ENCODE measurements at regions not wholly inside any gene's neighbourhood (a gene's known extent, or its start where the extent isn't known, plus 50 kb on each side); places are given as distances from the start of the nearest gene placed in this dataset.
"Not testable (repeated sequence)": the region's sequence is repeated elsewhere in the genome, so short reads cannot be mapped to it uniquely, and the experiment has no call there.

GRCh38 chr11:135015966-135016365 lies 603.9 kb upstream of the B3GAT1 start:
- DNase-seq (ENCODE audit: low read depth, low spot score) = no peak

DNA sequence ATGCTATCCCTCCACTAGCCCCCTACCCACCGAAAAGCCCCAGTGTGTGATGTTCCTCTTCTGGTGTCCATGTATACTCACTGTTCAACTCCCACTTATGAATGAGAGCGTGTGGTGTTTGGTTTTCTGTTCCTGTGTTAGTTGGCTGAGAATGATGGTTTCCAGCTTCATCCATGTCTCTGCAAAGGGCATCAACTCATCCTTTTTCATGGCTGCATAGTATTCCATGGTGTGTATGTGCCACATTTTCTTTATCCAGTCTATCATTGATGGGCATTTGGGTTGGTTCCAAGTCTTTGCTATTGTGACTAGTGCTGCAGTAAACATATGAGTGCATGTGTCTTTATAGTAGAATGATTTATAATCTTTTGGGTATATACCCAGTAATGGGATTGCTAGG lies 599.3 kb upstream of the B3GAT1 start:
- DNase-seq (ENCODE audit: low read depth, low spot score) = not testable (repeated sequence)

DNA sequence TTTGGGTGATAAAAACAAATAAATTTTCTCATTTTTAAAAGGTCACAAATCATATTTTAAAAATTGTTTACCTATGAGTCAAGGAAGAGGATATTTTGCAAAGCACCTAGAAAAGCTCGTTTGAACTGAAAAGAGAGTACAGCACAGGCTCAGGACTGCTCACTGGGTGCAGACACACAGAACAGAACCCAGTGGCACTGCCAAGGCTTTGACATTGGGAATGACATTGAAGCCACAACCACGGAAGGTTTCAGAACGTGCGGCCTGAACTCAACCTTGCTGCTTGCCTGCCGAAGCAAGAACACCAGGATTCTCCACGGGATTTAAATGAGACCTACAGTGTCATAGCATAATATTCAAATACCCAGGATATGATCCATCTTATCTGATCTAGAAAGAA lies 597.1 kb upstream of the B3GAT1 start:
- no peak for DNase-seq (ENCODE audit: low read depth, low spot score)

GRCh38 chr11:135008412-135008811 lies 596.4 kb upstream of the B3GAT1 start:
- DNase-seq (ENCODE audit: low read depth, low spot score) = no peak

DNA sequence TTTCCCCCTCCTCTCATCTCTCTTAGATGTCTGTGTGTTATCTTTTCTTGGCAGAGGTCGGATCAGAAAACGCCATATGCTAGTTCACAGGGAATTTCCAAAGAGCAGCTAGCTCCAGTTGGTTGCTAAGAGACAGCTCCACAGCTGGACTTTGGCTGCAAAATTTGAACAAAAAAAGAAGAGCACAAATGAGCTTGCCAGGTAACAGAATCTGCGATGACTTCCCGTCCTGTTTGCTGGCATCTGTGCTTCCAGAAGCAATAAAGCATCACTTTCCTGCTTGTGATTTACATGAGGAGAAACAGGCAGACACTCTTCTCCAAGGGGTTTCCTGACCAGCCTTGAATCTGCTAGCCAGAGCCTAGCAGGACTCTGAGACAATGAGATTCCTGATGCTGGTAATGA lies 596.0 kb upstream of the B3GAT1 start:
- DNase-seq (ENCODE audit: low read depth, low spot score) = no peak

DNA sequence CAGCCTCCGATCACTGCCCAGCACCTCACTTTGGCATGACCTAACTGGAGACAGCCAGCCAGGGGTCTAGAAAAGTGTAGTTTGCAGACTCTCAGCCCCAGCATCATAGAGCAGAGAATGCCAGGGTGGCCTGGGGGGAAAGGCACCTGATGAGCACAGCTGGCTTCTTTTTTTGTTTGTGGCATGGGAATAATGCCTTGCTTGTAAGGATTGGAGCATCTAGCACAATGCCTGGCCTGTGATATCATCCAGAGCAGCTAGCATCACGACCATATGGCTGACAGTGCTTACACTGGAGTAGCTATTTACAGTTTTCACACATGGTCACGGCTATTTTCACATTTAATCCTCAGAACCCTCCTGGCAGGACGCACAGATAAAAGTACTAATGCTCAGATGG lies 594.8 kb upstream of the B3GAT1 start:
- DNase-seq (ENCODE audit: low read depth, low spot score) = no peak

DNA sequence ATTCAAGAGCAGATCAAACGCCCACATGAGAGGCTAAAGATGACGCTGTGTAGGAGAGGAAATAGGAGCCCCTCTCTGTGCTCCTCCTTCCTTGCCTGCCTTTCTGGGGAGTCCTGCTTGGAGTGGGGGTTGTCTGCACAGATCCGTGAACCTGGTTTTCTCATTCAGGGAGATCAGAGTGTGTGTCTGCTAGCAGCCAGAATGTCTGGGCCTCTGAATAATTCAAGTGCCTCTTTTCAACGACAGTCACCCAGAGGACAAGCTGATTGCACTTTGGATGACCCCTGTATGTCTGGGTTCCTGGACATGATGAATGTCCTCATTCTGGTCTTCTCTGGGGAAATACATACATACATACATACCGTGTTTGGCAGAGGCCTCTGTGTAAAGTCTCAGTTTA lies 592.5 kb upstream of the B3GAT1 start:
- DNase-seq (ENCODE audit: low read depth, low spot score) = no peak

DNA sequence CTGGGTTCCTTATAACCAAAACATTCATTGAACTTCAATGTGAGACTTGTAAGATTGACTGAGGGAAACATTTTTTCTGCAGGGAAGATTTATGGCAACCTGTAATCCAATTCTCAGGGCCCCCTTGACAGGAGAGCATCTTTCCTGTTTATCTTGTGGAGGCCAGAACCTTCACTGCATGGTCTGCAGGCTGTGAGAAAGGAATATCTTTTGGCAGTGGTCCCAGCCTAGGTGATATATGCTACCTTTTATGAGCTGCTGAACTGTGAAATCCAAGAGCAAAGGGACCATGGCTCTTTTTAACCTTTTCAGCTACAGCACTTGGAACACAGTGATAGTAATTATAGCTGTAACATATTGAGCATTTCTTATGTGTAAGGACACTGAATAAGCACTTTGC lies 590.2 kb upstream of the B3GAT1 start:
- no peak for DNase-seq (ENCODE audit: low read depth, low spot score)

DNA sequence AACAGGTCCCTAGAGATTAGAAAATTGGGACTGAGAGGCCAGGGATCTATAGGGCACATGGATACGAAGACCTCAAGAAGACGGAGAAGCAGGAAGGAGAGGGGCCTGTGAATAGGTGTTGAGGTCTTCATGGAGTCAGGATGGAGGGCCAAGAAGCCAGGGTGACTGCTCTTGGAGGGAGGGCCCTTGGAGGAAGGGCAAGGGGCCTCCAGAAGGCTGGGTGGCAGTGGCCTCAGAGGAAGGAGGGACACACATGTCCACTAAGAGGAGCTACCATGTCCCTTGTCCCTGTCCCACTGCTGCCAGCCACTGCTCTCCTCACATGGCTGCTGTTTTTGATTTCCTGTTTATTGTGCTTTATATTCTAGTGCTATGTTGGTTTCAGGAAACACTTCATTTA lies 589.5 kb upstream of the B3GAT1 start:
- no peak for DNase-seq (ENCODE audit: low read depth, low spot score)

- DNase-seq (ENCODE audit: low read depth, low spot score) = not testable (repeated sequence)
Observed at GRCh38 chr11:135001065-135001464, 589.0 kb upstream of the B3GAT1 start.

- DNase-seq (ENCODE audit: low read depth, low spot score) = no peak
Observed at GRCh38 chr11:134999590-134999989, 587.5 kb upstream of the B3GAT1 start.

DNA sequence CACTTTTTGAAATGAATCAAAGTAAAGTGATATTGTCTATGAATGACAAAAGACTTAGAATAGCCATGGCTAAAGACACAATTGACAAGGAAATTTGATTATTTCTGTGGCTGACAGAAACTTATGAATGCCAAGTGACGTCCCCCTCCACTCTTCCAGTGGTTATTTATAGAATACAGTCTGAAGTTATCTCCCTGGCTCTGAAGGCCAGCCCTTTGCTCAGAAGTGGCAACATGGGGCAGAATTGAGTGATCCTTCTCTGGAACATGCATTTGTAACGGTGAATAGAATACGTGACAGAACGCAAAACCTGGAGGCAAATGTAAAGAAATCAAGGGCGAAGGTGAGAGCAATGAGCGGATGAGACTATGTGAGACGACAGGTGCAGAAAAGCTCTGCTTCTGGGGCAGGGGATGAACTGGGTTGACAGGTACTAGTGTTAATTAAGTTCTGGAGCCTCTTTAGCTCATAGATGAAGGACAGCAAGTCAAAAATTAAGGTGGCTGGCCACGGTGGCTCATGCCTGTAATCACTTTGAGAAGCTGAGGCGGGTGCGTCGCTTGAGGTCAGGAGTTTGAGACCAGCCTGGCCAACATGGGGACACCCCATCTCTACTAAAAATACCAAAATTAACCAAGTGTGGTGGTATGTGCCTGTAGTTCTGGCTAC lies 585.7 kb upstream of the B3GAT1 start:
- no peak for DNase-seq (ENCODE audit: low read depth, low spot score)

DNA sequence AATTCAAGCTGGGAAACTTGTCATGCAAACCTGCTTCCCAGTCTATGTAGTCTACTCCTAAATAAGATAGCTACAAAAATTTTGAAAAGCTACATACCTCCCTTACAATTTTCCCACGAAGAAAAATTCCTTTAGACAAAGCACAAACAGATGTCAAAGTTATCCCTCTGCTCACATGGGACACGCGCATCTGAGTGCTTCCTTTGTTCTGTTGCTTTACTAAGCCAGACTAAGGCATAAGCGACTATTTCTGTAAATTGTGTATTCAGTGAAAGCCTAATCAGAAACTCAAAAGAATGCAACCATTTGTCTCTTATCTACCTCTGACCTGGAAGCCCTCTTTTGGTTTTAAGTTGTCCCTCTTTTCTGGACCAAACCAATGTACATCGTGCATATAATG lies 583.7 kb upstream of the B3GAT1 start:
- DNase-seq (ENCODE audit: low read depth, low spot score) = no peak

DNA sequence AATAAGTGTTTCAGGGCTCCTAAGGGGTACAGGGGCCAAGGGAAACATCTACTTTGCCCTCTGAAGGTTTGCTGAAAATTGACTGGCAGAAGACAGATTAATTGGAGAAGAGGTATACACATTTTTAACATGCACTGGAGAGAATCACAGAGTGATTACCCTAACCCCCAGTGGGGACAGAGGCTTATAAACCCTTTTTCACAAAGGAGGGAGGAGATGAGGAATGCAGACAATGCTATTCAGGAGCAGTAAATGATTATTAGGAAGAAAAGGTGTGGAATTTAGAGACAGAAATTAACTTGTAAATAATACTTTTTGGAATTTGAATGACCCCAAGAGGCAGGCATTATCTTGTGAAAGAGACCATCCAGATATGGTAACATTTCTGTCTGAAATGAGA lies 582.4 kb upstream of the B3GAT1 start:
- no peak for DNase-seq (ENCODE audit: low read depth, low spot score)

DNA sequence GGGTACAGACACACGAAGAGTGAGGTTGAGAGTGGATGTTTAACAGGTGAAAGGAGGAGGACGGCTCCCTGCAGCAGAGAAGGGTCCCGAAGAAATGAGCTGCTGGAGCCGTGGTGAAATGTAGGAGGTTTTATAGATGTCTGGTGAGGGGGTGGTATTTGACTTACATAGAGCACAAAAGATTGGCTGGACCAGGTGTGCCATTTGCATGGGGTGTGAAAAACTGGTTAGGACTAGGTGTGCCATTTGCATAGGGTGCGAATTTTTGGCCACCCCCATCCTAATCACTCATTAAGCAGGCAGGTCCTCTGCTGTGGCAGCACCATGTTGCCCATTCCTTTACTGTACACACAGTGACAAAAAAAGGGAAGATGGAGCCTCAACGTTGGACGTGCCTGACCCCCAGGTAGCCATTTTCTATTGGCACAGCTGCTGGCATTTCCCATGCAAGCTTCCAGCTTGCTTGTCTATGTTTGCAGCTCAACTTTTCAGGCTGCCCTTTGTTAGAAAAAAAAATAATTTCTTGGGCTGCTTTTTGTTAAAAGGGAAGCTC lies 581.7 kb upstream of the B3GAT1 start:
- DNase-seq (ENCODE audit: low read depth, low spot score) = no peak

- no peak for DNase-seq (ENCODE audit: low read depth, low spot score)
Observed at GRCh38 chr11:134992981-134993380, 580.9 kb upstream of the B3GAT1 start.

GRCh38 chr11:134988495-134988894 lies 576.5 kb upstream of the B3GAT1 start:
- DNase-seq (ENCODE audit: low read depth, low spot score) = no peak

DNA sequence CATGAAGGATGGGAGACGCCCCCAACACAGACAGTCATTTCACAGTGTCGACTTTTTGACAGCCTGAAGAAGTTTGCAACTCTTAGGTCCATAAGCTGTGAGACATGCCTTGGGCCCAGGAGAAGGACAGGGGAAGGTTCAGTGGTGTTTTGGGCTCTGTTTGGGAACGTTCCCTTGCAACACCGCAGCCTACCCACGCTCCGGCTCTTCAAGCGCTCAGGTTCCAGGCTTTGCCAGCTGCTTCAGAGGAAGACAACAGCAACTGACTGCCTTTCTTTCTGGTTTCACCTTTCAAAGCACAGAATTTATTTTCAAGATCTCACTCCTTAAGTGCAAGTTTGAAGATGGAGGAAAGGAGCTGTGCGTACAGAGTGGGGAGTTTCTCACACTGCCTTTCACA lies 575.8 kb upstream of the B3GAT1 start:
- DNase-seq (ENCODE audit: low read depth, low spot score) = no peak

DNA sequence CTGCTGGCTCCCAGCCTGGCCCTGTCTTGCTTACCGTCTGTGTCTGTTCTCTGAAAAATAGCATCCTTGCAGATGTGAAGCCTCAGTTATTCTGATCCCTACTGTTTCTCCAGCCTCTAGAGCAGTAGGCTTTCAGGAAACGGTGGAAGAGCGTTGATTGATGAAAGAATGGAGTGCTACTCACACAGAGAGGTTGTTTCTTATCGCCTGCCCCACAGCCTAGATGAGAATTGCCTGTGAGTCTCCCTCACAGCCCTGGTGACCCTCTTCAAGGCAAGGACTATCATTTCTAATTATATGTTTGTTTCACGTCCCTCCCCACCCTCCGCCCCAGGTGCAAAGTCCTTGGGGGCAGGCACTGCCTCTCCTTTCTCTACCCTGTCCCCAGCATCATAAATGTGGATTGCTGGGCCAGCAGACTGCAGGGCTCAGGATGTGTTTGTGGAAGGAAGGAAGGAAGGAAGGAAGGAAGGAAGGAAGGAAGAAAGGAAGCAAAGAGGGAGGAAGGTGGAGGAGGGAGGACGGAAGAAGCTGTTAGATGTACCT lies 575.3 kb upstream of the B3GAT1 start:
- no peak for DNase-seq (ENCODE audit: low read depth, low spot score)

DNA sequence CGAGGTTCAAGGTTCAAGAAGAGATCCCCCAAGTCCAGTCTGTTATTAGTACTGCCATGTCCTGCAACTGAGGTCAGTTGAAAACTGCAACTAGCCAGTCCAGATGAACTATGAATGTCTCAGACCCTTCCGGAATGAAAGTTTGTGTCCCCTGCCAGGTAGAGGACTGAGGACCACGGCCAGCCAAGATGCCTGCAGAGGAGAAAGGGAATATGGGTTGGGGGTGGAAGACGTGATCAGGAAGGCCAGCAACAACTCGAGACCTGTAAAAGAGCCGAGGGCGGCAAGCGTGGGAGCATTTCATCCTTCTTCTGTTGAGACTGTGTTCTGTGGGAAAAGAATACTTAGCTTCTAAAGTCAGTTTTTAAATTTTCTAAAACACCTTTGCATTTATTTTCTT lies 572.4 kb upstream of the B3GAT1 start:
- no peak for DNase-seq (ENCODE audit: low read depth, low spot score)

- not testable (repeated sequence) for DNase-seq (ENCODE audit: low read depth, low spot score)
Observed at GRCh38 chr11:134982432-134982831, 570.4 kb upstream of the B3GAT1 start.

DNA sequence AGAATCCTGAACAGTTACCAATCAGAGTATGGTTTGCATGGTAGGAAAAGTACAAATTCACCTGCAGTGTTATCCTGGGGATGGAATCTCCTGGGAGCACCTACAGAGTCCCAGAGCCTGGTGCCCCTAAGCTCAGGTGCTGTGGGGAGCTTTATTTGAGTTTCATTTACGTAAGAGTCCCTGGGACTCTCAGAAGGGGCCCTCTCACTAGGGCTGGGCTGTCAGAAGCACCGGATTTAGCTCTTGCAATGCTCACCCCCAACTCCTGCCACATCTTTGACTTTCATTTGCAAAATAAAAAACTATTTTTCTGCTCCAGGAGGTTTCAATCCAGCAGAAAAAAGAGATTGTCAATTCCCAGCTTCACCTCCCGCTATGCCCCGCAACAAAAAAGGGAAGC lies 569.8 kb upstream of the B3GAT1 start:
- no peak for DNase-seq (ENCODE audit: low read depth, low spot score)

- no peak for DNase-seq (ENCODE audit: low read depth, low spot score)
Observed at GRCh38 chr11:134980819-134981710, 569.0 kb upstream of the B3GAT1 start.

All from brain pericyte (primary cell).